ENCODE measurements at regions not wholly inside any gene's neighbourhood (a gene's known extent, or its start where the extent isn't known, plus 50 kb on each side); places are given as distances from the start of the nearest gene placed in this dataset.

GRCh38 chr2:3076848-3077642 is 300.6 kb downstream of the EIPR1 start:
- DNase-seq (ENCODE audit: low spot score) (no peak), ATAC-seq (ENCODE audit: low FRiP score) (no peak)
- TF ChIP-seq CTCF (IDR thresholded peaks at IDR 0.05), result no peak

DNA sequence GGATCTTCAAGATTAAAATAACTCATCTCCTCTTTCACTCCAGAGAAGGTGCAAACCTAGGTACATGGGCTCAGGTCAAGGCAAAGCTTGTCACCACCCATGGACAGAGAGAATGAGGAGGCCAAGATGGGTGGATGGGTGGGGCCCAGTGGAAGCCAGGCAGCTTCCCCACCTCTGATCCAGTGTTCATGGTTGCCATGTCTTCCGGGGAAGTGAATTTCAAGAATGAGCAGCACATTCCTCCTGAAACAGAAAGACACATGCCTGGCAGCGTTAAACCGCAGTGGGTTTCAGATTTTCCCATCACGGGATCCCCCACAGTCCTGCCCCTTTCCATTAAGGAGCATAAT is 301.7 kb downstream of the EIPR1 start:
- no peak for DNase-seq (ENCODE audit: low spot score)
- ATAC-seq (ENCODE audit: low FRiP score), result no peak

DNA sequence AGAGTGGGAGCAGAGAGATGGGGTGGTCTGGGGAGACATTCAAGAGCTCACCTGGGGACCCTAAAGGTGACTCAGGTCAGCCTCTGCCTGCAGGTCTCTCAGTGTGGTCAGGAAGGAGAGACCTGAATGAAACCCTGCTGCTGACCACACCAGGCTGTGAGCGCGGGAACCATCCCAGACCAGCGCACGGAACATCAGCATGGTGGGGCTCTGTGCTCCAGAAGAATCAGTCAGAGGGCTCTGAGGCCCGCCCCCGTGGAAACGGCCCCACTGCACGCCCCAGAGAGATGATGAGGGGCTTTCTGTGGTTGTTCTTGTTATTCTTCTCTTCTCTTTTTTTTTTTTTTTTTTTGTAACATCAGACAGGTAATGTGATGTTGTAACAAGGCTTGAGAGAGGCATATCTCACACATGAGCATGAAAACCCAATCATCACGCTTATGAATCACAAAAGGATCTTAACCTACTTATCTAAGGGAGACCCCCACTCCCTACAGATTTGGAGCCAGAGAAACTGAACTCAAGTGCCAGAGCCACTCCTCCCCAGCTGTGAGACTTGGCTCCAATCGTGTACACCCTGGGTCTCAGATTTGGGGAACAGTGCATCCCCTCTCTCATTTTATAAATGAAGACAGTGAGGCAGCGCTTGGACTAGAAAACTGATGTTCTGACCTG is 302.2 kb downstream of the EIPR1 start:
- no peak for ATAC-seq (ENCODE audit: low FRiP score)
- no peak for DNase-seq (ENCODE audit: low spot score)
- TF ChIP-seq CTCF (IDR thresholded peaks at IDR 0.05), result no peak

More for the DNA sequence above, 301.7 kb downstream of the EIPR1 start:
- TF ChIP-seq CTCF (IDR thresholded peaks at IDR 0.05), result no peak

DNA sequence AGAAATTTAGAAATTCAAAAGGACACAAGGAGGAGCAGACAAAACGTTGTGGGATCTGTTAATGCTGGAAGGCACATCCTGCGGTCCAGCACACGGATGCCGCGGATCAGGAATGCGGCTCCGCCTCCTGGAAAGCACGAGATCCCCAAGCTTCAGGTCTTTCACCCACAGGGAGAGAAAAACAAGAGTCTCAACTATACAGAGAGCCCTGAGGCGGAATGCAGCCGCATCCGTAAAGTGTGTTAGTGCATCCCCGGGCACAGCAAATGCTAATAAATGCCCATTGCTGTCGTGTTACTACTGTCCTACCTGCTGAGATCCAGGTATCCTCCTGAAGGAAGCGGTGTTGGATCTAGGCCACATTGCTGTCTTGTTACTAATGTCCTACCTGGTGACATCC is 303.9 kb downstream of the EIPR1 start:
- no peak for TF ChIP-seq CTCF (IDR thresholded peaks at IDR 0.05)
- DNase-seq (ENCODE audit: low spot score) (no peak), ATAC-seq (ENCODE audit: low FRiP score) (no peak)

GRCh38 chr2:3073041-3073595 is 304.5 kb downstream of the EIPR1 start:
- DNase-seq (ENCODE audit: low spot score) (no peak), ATAC-seq (ENCODE audit: low FRiP score) (no peak)
- TF ChIP-seq CTCF (IDR thresholded peaks at IDR 0.05), result no peak

- TF ChIP-seq CTCF (IDR thresholded peaks at IDR 0.05), result no peak
- DNase-seq (ENCODE audit: low spot score) (no peak), ATAC-seq (ENCODE audit: low FRiP score) (no peak)
Measured at GRCh38 chr2:3071685-3072263, 305.8 kb downstream of the EIPR1 start.
